ENCODE measurements at regions not wholly inside any gene's neighbourhood (a gene's known extent, or its start where the extent isn't known, plus 50 kb on each side); places are given as distances from the start of the nearest gene placed in this dataset.
"Not testable (repeated sequence)": the region's sequence is repeated elsewhere in the genome, so short reads cannot be mapped to it uniquely, and the experiment has no call there.

DNA sequence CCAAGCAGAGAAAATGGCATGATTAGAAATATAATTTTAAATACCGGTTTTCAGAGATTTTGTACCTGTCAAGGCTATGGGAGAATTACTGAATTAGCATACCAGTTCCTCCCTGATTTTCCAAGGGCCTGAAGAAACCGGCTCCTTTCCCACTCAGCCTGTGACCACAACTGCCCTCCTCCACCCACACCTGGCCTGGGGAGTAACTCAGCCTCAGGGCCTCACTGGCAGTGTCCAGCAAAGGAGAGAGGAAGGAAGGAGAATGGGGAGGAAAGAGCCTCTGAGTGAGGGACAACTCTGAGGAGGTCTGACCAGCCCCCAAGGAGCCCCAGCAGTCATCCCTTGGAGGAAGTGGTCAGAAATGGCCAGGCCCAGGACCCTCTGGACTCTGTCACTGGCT lies 98.0 kb upstream of the LYZL2 start:
- H3K27me3 ChIP-seq, result no peaks in the 10 kb centered on the region
- no peaks in the 10 kb centered on the region for H3K9me3 ChIP-seq
- no peak for DNase-seq
- ATAC-seq, result no peak
- H3K4me3 ChIP-seq, result no peak overlapping the region
- TF ChIP-seq, protein P1, sequence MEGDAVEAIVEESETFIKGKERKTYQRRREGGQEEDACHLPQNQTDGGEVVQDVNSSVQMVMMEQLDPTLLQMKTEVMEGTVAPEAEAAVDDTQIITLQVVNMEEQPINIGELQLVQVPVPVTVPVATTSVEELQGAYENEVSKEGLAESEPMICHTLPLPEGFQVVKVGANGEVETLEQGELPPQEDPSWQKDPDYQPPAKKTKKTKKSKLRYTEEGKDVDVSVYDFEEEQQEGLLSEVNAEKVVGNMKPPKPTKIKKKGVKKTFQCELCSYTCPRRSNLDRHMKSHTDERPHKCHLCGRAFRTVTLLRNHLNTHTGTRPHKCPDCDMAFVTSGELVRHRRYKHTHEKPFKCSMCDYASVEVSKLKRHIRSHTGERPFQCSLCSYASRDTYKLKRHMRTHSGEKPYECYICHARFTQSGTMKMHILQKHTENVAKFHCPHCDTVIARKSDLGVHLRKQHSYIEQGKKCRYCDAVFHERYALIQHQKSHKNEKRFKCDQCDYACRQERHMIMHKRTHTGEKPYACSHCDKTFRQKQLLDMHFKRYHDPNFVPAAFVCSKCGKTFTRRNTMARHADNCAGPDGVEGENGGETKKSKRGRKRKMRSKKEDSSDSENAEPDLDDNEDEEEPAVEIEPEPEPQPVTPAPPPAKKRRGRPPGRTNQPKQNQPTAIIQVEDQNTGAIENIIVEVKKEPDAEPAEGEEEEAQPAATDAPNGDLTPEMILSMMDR (IDR thresholded peaks at IDR 0.05), result no peak
- 75 to 80% methylated on average over 2 of the region's 2 CpGs for WGBS, 2 donors
- peaks cover 0 to 9% (median 0%) of the 10 kb centered on the region in 9 donors for H3K4me1 ChIP-seq
- no peak overlapping the region for H3K27ac ChIP-seq
- H3K36me3 ChIP-seq, result no peaks in the 10 kb centered on the region
- intact Hi-C loops (cut with DNase I), result loop anchor here in 6 of 10 donors (2.0 to 10.0 kb wide), 5 partner anchors 765 to 1085 kb away; no protein-coding TSS in a partner anchor

DNA sequence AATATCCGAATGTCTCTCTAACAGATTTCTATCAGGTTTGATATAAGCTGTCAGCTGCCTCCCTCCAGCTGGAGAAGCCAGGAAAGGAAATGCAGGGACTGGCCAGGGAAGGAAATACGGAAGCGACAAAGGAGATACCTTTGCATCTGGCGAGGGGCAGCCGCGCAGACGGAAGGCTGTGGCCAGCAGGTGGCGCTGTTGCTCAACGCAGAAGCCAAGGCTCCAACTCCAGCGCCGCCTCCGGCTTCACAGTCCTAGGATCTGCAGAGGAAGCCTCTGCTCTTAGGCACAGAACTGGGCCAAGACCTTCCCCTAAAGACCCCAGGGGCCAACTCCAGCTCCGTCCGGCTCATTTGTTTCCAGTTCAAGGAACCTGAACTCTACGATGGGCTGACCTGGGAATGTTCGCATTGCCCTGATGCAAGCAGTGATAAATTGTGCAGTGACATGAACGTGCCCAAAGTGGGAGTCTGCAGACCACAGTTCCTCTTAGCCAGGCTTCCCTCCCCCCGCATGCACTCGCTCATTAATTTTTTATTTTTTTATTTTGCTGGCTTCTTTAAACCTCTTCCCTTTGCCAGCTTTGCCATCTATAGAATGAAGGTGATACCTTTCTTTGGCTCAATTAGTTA lies 97.3 kb upstream of the LYZL2 start:
- not testable (repeated sequence) for H3K36me3 ChIP-seq, H3K27me3 ChIP-seq, H3K4me1 ChIP-seq, H3K27ac ChIP-seq, H3K9me3 ChIP-seq
- ATAC-seq, result peak; percentile 91 to 97 (median 94)
- TF ChIP-seq, protein P1 (IDR thresholded peaks at IDR 0.05), result peak; percentile 57 to 85 (median 67)
- peak overlapping the region in 1 of 10 donors; percentile 2 for H3K4me3 ChIP-seq
- intact Hi-C loops (cut with DNase I), result loop anchor here in 6 of 10 donors (2.0 to 10.0 kb wide), 5 partner anchors 765 to 1085 kb away; no protein-coding TSS in a partner anchor
- whole genome bisulfite sequencing, 2 donors, result 7% methylated on average over 19 of the region's 19 CpGs
- DNase-seq, result peak; percentile 72 to 88

DNA sequence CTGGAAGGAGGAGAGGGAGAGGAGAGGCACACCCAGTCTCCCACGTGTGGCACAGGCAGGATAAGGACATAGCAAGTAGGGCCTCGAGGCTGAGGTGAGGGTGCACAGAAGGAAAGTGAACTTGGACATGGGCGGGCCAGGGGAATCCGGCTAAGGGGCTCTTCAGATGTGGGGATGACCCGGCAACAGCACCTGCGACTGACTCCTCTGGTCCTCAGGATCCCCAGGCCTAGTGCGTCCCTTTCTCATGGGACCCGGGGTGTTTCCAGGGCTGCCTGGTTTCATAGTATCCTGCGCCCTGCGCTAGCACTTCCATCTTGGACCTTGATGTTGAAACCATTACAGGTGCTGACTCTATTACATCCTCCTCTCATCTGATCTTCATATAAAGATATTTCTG lies 96.1 kb upstream of the LYZL2 start:
- intact Hi-C loops (cut with DNase I), result loop anchor here in 6 of 10 donors (2.0 to 10.0 kb wide), 5 partner anchors 767 to 1087 kb away; no protein-coding TSS in a partner anchor
- WGBS, 2 donors, result 93% methylated on average over 10 of the region's 10 CpGs
- no peak overlapping the region for H3K4me3 ChIP-seq
- H3K36me3 ChIP-seq, result no peaks in the 10 kb centered on the region
- no peak for DNase-seq
- TF ChIP-seq, protein P1 (IDR thresholded peaks at IDR 0.05), result no peak
- H3K4me1 ChIP-seq, result peaks cover 0 to 9% (median 0%) of the 10 kb centered on the region in 9 donors
- H3K27me3 ChIP-seq, result no peaks in the 10 kb centered on the region
- ATAC-seq, result no peak
- H3K9me3 ChIP-seq, result no peaks in the 10 kb centered on the region
- no peak overlapping the region for H3K27ac ChIP-seq

DNA sequence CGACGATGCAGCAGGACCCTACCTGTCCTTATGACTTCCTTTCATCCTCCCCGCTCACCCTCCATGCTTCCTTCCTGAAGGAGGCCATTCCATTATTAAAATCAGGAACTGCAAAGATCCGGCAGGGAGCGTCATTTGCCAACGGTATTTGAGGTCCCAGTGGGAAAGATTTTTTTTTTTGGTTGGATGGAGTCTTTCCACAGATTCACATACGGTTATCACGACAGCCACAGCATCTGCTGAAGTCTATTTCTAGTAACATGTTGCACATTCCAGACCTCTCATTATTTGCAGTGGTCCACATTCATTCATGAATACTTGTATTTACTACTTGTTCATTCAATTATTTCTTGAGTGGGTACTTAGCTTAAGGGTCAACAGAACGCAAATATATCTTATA lies 94.7 kb upstream of the LYZL2 start:
- Histone ChIP-seq H3K4me1 (peaks cover 0 to 9% (median 0%) of the 10 kb centered on the region in 9 donors), H3K9me3 (no peaks in the 10 kb centered on the region), H3K4me3 (no peak overlapping the region), H3K36me3 (no peaks in the 10 kb centered on the region), H3K27me3 (no peaks in the 10 kb centered on the region), H3K27ac (no peak overlapping the region)
- 49 to 57% methylated on average over 9 of the region's 9 CpGs for WGBS, 2 donors
- DNase-seq (no peak), ATAC-seq (no peak)
- intact Hi-C loops (cut with DNase I), result loop anchor here in 2 of 10 donors (5.0 to 10.0 kb wide), 2 partner anchors 1081 to 1223 kb away; no protein-coding TSS in a partner anchor
- TF ChIP-seq, protein P1 (IDR thresholded peaks at IDR 0.05), result no peak
